GM20431 (cell line): ENCODE measurements at regions not wholly inside any gene's neighbourhood (a gene's known extent, or its start where the extent isn't known, plus 50 kb on each side); places are given as distances from the start of the nearest gene placed in this dataset.

Experiments
- in situ Hi-C: fragments of 300-500 bp; cut with MseI, MboI; formaldehyde crosslinking; loops from one replicate; pipeline ENCODE4 v1.15.0; 2020; ENCODE audit warnings: low sequenced_read_pairs; ENCODE audit not compliant: unreplicated experiment

DNA sequence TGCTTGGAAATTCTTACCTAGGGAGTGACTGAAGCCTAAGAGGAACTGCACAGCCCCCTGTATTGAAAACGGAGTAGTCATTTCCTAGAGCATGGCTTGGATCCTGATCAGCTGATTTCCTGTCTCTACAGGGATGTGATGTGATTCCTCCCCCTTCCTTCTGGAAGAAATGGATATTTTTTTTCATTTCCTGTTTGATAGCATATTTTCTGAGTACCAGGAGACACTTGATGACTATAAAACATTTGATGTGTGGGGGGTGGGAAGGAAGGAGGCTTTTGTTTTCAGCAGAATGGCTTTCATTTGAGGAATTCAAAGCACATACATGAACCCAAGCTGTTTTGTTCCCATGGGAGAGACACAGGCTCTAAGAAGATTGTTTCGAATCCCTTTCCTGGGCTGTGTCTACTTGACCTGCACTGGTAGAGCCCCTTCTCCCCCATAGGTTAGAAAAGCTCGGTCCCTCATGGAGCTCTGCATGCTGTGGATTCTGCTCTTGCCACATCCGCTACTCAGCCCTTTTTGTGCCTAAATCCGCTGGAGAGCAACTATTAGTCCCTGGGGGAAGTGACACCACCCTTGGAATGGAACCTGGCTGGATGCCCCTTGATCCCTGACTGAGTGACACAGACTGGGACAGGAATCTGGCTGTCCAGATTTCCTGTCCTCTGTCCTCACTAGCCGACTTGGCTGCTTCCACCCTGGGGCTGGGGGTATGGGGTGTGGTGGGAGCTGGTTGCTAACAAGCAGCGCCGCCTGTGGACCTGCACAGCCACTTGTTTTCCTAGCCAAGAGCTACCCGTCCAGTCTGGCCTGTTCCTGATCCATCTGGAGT lies 71.8 kb upstream of the MACF1 start:
- in situ Hi-C loops, result no loop called here

DNA sequence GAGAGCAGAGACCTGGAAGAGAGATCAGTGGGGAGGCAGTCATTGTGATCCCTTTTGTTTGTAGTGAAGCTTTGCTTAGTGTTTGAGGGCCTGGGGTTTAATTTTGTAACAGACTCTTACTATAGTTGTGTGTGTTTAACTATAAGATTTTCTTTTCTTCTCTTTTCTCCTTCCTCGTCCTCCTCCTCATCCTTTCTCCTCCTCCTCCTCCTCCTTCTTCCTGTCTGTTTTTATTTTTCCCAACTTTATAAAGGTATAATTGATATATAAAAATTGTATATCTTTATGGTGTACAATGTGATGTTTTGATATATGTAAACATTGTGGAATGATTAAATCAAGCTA lies 71.2 kb upstream of the MACF1 start:
- in situ Hi-C loops, result no loop called here

DNA sequence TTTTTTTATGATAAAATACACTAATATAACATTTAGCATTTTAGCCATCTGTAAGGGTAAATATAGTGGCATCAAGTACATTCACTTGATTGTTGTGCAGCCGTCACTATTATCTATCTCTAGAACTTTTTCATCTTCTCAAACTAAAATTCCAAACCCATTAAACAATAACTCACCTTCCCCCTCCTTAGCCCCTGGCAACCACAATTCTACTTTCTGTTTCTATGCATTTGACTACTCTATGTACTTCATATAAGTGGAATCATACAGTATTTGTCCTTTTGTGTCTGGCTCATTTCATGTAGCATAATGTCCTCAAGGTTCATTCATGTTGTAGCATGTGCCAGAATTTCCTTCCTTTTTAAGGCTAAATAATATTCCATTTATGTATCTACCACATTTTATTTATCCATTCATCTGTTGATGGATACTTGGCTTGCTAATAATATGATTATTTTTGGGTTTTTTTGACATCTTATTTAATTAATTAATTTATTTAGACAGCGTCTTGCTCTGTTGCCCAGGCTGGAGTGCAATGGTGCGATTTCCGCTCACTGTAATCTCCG lies 69.6 kb upstream of the MACF1 start:
- in situ Hi-C loops, result no loop called here

DNA sequence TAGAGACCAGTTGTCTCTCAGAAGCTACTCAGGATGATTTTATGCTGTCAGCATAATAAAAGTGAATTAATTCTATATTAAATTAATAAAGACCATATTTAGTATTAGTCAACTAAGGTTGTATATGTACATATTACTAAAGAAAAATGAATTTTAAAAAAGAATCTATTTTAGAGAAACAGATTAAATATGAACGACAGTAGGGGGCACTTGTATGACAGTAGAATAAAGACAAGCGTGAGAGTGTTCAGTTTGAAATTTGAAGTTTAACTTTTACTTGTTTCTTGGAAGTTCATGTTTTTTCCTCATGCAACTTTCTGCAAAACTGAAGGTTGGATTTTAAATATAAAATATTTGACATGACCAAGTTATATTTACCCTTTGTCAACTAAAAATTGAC lies 67.9 kb upstream of the MACF1 start:
- in situ Hi-C loops, result no loop called here

DNA sequence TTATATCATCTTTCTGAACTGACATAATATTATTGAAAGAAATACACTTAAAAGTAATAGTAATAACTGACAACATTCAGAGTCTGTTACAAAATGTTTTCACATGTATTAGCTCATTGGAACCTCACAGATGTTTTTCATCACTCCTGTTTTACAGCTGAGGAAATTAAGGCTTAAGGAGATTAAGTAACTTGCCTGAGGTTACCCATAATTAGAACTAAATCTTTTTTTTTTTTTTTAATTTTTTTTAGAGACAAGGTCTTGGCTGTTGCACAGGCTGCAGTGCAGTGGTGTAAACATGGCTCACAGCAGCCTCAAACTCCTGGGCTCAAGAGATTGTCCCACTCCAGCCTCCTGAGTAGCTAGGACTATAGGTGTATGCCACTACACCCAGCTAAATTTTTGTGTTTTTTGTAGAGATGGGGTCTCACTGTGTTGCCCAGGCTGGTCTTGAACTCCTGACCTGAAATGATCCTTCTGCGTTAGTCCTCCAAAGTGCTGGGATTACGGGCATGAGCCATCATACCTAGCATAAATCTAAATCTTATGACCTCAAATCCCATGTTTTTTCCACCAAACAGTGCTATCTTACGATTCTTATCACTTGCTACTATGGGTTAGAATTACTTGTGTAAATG lies 64.7 kb upstream of the MACF1 start:
- in situ Hi-C loops, result no loop called here

DNA sequence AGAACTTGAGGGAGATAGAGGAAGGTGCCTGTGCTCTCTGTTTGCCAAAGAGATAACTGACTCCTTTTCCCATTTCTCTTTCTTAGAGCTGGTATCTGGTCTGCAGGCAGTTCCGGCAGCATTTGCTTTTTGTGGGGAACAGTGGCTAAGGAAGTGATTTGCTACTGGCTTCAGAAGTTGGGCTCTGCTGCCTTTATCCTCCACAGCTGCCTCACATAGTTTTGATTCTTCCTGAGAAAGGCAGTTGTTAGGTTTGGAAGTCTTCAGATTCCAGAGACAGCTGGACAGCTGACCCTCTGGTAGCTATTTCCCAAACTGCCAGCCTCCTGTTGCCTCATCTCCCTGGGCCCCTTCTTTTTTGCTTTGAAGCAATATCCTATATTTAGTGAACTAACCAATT lies 62.6 kb upstream of the MACF1 start:
- in situ Hi-C loops, result no loop called here

GRCh38 chr1:39142401-39143060 lies 62.0 kb upstream of the MACF1 start:
- in situ Hi-C loops, result no loop called here

DNA sequence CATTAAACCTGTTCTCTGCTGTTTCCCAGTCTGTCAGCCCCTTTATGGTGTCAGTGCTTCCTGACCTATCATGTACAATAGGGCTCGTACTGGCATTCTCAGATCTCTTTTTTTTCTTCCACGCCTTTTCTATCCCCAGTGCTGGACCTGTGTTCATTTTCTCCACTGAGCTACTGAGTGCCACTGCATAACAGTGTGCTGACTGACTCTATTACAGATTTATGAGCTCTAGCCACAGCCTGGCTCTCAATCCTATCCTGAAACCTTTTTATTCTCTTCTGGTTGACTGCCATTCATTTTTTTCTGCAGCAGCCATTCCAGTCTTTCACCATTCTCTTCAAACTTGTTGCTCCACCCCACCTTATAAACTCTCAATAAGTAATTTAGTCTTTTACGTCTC lies 59.6 kb upstream of the MACF1 start:
- in situ Hi-C loops, result no loop called here

- in situ Hi-C loops, result no loop called here
These were observed 59.0 kb upstream of the MACF1 start for GRCh38 chr1:39145331-39145965.

DNA sequence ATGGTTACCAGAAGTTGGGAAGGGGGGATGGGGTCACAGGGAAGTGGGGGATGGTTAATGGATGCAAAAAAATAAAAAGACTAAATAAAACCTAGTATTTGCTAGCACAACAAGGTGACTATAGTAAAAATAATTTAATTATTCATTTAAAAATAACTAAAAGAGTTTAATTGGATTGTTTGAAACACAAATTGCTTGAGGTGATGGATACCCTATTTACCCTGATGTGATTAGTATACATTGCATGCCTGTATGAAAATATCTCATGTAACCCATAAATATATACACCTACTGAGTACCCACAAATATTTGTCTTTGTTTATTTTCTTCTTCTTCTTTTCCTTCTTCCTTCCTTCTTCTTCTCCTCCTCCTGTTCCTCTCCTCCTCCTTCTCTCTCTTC lies 57.8 kb upstream of the MACF1 start:
- in situ Hi-C loops, result no loop called here

GRCh38 chr1:39147099-39148025 lies 57.1 kb upstream of the MACF1 start:
- in situ Hi-C loops, result no loop called here

- in situ Hi-C loops, result no loop called here
These were observed 55.6 kb upstream of the MACF1 start for GRCh38 chr1:39148942-39149341.

DNA sequence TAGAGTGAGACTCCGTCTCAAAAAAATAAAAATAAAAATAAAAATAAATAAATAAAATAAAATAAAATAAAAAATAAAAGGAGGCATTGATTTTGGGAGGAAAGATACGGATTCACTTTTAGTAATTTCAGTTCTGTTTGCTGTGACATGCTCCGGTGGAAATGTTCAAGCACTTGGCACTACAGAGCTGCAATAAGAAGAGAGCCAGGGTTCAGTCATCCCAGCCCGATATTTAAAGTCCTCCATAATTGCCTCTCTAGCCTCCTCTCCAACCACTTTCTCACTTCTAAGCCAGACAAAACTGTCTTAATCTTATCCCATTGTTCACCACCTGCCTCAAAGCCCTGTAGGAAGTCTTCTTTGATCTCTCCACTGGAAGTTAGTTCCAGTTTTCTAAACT lies 55.0 kb upstream of the MACF1 start:
- in situ Hi-C loops, result no loop called here

- in situ Hi-C loops, result no loop called here
These were observed 53.7 kb upstream of the MACF1 start for GRCh38 chr1:39150779-39151178.

- in situ Hi-C loops, result no loop called here
These were observed 53.2 kb upstream of the MACF1 start for GRCh38 chr1:39151267-39151666.

- in situ Hi-C loops, result no loop called here
These were observed 51.6 kb upstream of the MACF1 start for GRCh38 chr1:39152923-39153322.

- in situ Hi-C loops, result no loop called here
These were observed 50.8 kb upstream of the MACF1 start for GRCh38 chr1:39153684-39154083.

DNA sequence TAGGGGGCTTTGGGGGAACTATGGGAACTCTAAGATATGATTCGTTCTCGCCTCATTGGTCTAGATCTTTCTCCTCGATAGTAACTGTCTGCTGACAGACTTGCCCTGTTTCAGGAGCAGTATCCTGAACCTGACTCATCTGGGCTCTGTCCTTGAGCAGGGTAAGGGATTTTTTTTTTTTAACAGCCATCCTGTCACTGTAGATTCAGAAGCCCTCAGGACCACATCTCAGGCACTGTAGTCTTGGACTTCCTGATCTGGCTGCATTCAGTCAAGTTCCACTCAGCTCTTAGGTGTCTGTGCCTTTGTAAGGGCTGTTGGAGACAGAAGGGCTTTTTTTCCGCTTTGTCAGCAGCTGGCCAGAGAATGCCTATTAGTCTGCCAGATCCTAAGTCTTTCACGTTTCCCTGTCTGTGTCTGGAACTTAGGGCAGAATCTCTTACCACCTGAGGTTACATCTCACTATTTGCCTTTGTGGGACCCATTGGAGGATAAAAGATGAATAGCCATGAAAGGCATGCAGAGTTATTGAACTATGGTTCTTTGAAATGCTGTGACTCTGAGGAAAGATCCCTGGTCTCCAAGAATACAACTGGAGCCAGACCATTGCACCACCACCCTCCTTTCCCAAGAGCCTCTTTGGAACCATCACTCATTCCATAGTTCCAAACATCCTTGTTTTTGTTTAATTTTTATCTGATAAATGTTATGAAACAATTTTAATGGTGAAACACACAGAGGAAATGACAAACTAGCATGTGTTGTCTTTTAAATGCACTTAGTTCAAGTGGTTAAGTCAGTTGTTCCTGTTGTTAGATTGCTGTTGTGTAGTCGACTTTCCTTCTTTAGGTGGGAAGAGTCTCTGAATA lies 49.7 kb upstream of the MACF1 start:
- in situ Hi-C loops, result no loop called here
